ENCODE measurements at regions not wholly inside any gene's neighbourhood (a gene's known extent, or its start where the extent isn't known, plus 50 kb on each side); places are given as distances from the start of the nearest gene placed in this dataset.

- H3K27ac Mint-ChIP-seq, result no peak overlapping the region
- TF ChIP-seq CTCF (IDR thresholded peaks at IDR 0.05), result no peak
- H3K4me3 Mint-ChIP-seq, result no peak overlapping the region
- 0 out of 2 replicates have a peak, but pooled peaks cover 2% of the 10 kb centered on the region for H3K27me3 Mint-ChIP-seq (ENCODE audit: insufficient read depth)
- H3K4me1 Mint-ChIP-seq (ENCODE audit: low read depth), result peaks cover 16% of the 10 kb centered on the region
- peaks cover 7% of the 10 kb centered on the region; the same call in 1 of the 2 replicates for H3K36me3 Mint-ChIP-seq (ENCODE audit: low read depth)
- DNase-seq, result no peak
- H3K9me3 Mint-ChIP-seq, result no peaks in the 10 kb centered on the region
Observed at GRCh38 chr6:144877118-144877517, 592.0 kb downstream of the UTRN start.

- Mint-ChIP-seq H3K27me3 (ENCODE audit: insufficient read depth) (0 out of 2 replicates have a peak, but pooled peaks cover 2% of the 10 kb centered on the region), H3K27ac (no peak overlapping the region), H3K36me3 (ENCODE audit: low read depth) (peaks cover 5% of the 10 kb centered on the region; the same call in 1 of the 2 replicates), H3K9me3 (no peaks in the 10 kb centered on the region), H3K4me3 (no peak overlapping the region), H3K4me1 (ENCODE audit: low read depth) (peaks cover 14% of the 10 kb centered on the region)
- no peak for TF ChIP-seq CTCF (IDR thresholded peaks at IDR 0.05)
- no peak for DNase-seq
Observed at GRCh38 chr6:144878577-144878976, 593.4 kb downstream of the UTRN start.

- H3K36me3 Mint-ChIP-seq (ENCODE audit: low read depth), result no peaks in the 10 kb centered on the region
- H3K4me1 Mint-ChIP-seq (ENCODE audit: low read depth), result peaks cover 8% of the 10 kb centered on the region
- H3K4me3 Mint-ChIP-seq, result no peak overlapping the region
- H3K9me3 Mint-ChIP-seq, result no peaks in the 10 kb centered on the region
- no peak for TF ChIP-seq CTCF (IDR thresholded peaks at IDR 0.05)
- H3K27me3 Mint-ChIP-seq (ENCODE audit: insufficient read depth), result 0 out of 2 replicates have a peak, but pooled peaks cover 2% of the 10 kb centered on the region
- no peak overlapping the region for H3K27ac Mint-ChIP-seq
- DNase-seq, result no peak
Observed at GRCh38 chr6:144879436-144879835, 594.3 kb downstream of the UTRN start.

- H3K27ac Mint-ChIP-seq, result no peak overlapping the region
- 0 out of 2 replicates have a peak, but pooled peaks cover under 1% of the 10 kb centered on the region for H3K27me3 Mint-ChIP-seq (ENCODE audit: insufficient read depth)
- no peaks in the 10 kb centered on the region for H3K36me3 Mint-ChIP-seq (ENCODE audit: low read depth)
- peaks cover 8% of the 10 kb centered on the region for H3K4me1 Mint-ChIP-seq (ENCODE audit: low read depth)
- TF ChIP-seq CTCF (IDR thresholded peaks at IDR 0.05), result no peak
- no peaks in the 10 kb centered on the region for H3K9me3 Mint-ChIP-seq
- H3K4me3 Mint-ChIP-seq, result no peak overlapping the region
- no peak for DNase-seq
Observed at GRCh38 chr6:144882425-144882824, 597.3 kb downstream of the UTRN start.

GRCh38 chr6:144883915-144884314 lies 598.8 kb downstream of the UTRN start:
- Mint-ChIP-seq H3K36me3 (ENCODE audit: low read depth) (no peaks in the 10 kb centered on the region), H3K4me1 (ENCODE audit: low read depth) (peaks cover 6% of the 10 kb centered on the region), H3K4me3 (no peak overlapping the region), H3K27ac (no peak overlapping the region), H3K27me3 (ENCODE audit: insufficient read depth) (no peaks in the 10 kb centered on the region), H3K9me3 (no peaks in the 10 kb centered on the region)
- no peak for TF ChIP-seq CTCF (IDR thresholded peaks at IDR 0.05)
- no peak for DNase-seq

- no peaks in the 10 kb centered on the region for H3K9me3 Mint-ChIP-seq
- no peak for DNase-seq
- TF ChIP-seq CTCF (IDR thresholded peaks at IDR 0.05), result no peak
- no peaks in the 10 kb centered on the region for H3K36me3 Mint-ChIP-seq (ENCODE audit: low read depth)
- H3K27me3 Mint-ChIP-seq (ENCODE audit: insufficient read depth), result no peaks in the 10 kb centered on the region
- no peaks in the 10 kb centered on the region for H3K4me1 Mint-ChIP-seq (ENCODE audit: low read depth)
- H3K27ac Mint-ChIP-seq, result no peak overlapping the region
- no peak overlapping the region for H3K4me3 Mint-ChIP-seq
Observed at GRCh38 chr6:144885817-144886216, 600.7 kb downstream of the UTRN start.

Measured in HFFc6 (cell line).